IMR-90 (cell line): ENCODE measurements at regions not wholly inside any gene's neighbourhood (a gene's known extent, or its start where the extent isn't known, plus 50 kb on each side); places are given as distances from the start of the nearest gene placed in this dataset.

ENCODE experiments used
- ATAC-seq: fragments of 200-7000 bp; cut with Tn5 transposase; 2 replicates; pipeline ENCODE4 v1.9.1; 2020; ENCODE audit warnings: low read depth, mild to moderate bottlenecking, moderate library complexity
- BruUV-seq: library from RNA; stranded (reverse); fragments of 400-500 nt; replicated peaks from 2 replicates; lab custom pipeline; 2021; lab: Mats Ljungman, UMichigan
- CTCF ChIA-PET: fragments of 300-600 bp; formaldehyde crosslinking; extraction: SDS; loops from one replicate; lab custom pipeline; 2021; ENCODE audit warnings: antibody characterized with exemption; lab: Yijun Ruan, JAX
- POLR2A ChIA-PET: fragments of 300-600 bp; sonication (Branson Sonifier 250); formaldehyde crosslinking; loops from one replicate; lab custom pipeline; 2022; ENCODE audit warnings: antibody characterized with exemption; ENCODE audit not compliant: unreplicated experiment; lab: Charles Lee
- DNase-seq: peaks from one replicate; pipeline ENCODE4 v3.0.0; 2013
- H2AFZ ChIP-seq: replicated peaks from 2 replicates; pipeline ENCODE3; 2013; ENCODE audit warnings: low read length, mild to moderate bottlenecking; ENCODE audit not compliant: poor library complexity
- H2AK5ac ChIP-seq: 2 replicates; pipeline ENCODE4 v1.6.1; 2013; ENCODE audit warnings: low read depth, low read length, inconsistent platforms
- H2AK9ac ChIP-seq: replicated peaks from 2 replicates; pipeline ENCODE3; 2013; ENCODE audit warnings: mild to moderate bottlenecking, low read depth, low read length, moderate library complexity; ENCODE audit not compliant: poor library complexity
- H2BK120ac ChIP-seq: 2 replicates; pipeline ENCODE4 v1.6.1; 2013; ENCODE audit warnings: low read depth, low read length, inconsistent platforms
- H2BK15ac ChIP-seq: 3 replicates; pipeline ENCODE4 v1.6.1; 2013; ENCODE audit warnings: low read depth, low read length, inconsistent platforms
- H2BK20ac ChIP-seq: 2 replicates; pipeline ENCODE4 v1.6.1; 2013; ENCODE audit warnings: low read depth, mild to moderate bottlenecking, inconsistent platforms, low read length, moderate library complexity
- H2BK5ac ChIP-seq: 2 replicates; pipeline ENCODE4 v1.6.1; 2013; ENCODE audit warnings: mild to moderate bottlenecking, low read depth, low read length, inconsistent platforms; ENCODE audit not compliant: poor library complexity, severe bottlenecking
- H3K14ac ChIP-seq: replicated peaks from 2 replicates; pipeline ENCODE4 v1.6.1; 2013; ENCODE audit warnings: low read depth, low read length, inconsistent platforms
- H3K18ac ChIP-seq: 2 replicates; pipeline ENCODE4 v1.6.1; 2013; ENCODE audit warnings: low read depth, low read length, control low read depth
- H3K23ac ChIP-seq: 2 replicates; pipeline ENCODE4 v1.6.1; 2013; ENCODE audit warnings: low read depth, low read length, inconsistent platforms
- H3K27ac ChIP-seq: 2 replicates; pipeline ENCODE4 v1.5.1; 2013; ENCODE audit warnings: mild to moderate bottlenecking, control low read depth, low read length; ENCODE audit not compliant: insufficient read depth
- H3K27me3 ChIP-seq: 2 replicates; pipeline ENCODE4 v1.6.1; 2013; ENCODE audit warnings: low read length; ENCODE audit not compliant: control insufficient read depth, insufficient read depth
- H3K36me3 ChIP-seq: 2 replicates; pipeline ENCODE4 v1.6.1; 2013; ENCODE audit warnings: low read length, mixed read lengths; ENCODE audit not compliant: control insufficient read depth, insufficient read depth
- H3K4ac ChIP-seq: 2 replicates; pipeline ENCODE4 v1.6.1; 2013; ENCODE audit warnings: low read depth, low read length, inconsistent platforms
- H3K4me1 ChIP-seq: 2 replicates; pipeline ENCODE4 v1.6.1; 2013; ENCODE audit warnings: low read length, mixed read lengths; ENCODE audit not compliant: control insufficient read depth, insufficient read depth
- H3K4me2 ChIP-seq: 2 replicates; pipeline ENCODE4 v1.6.1; 2013; ENCODE audit warnings: low read depth, mild to moderate bottlenecking, control low read depth, low read length, moderate library complexity
- H3K4me3 ChIP-seq: 2 replicates; pipeline ENCODE4 v1.5.1; 2013; ENCODE audit warnings: low read depth, mild to moderate bottlenecking, control low read depth, low read length, moderate library complexity; ENCODE audit not compliant: insufficient read depth
- H3K56ac ChIP-seq: 2 replicates; pipeline ENCODE4 v1.6.1; 2013; ENCODE audit warnings: low read length, inconsistent platforms; ENCODE audit not compliant: insufficient read depth; ENCODE audit errors: extremely low read depth
- H3K79me1 ChIP-seq, 2 experiments: 2 replicates each; pipeline ENCODE4 v1.6.1; 2013; ENCODE audit warnings: low read length in 2 of 2, inconsistent platforms in 1 of 2, low read depth in 1 of 2
- H3K9ac ChIP-seq: 2 replicates; pipeline ENCODE4 v1.6.1; 2013; ENCODE audit warnings: low read depth, low read length, control low read depth
- H3K9me1 ChIP-seq: 2 replicates; pipeline ENCODE4 v1.6.1; 2013; ENCODE audit warnings: low read length, inconsistent platforms; ENCODE audit not compliant: insufficient read depth
- H3K9me3 ChIP-seq: 2 replicates; pipeline ENCODE4 v1.6.1; 2013; ENCODE audit warnings: low read length; ENCODE audit not compliant: control insufficient read depth, insufficient read depth
- H4K20me1 ChIP-seq: 2 replicates; pipeline ENCODE4 v1.6.1; 2013; ENCODE audit warnings: low read length, inconsistent platforms; ENCODE audit not compliant: insufficient read depth
- H4K5ac ChIP-seq: 2 replicates; pipeline ENCODE4 v1.6.1; 2013; ENCODE audit warnings: mild to moderate bottlenecking, low read depth, low read length, control low read depth
- H4K8ac ChIP-seq, 2 experiments: 2 replicates each; pipeline ENCODE4 v1.6.1; 2013; ENCODE audit warnings: low read depth in 2 of 2, low read length in 2 of 2, control low read depth in 1 of 2, inconsistent platforms in 1 of 2
- H4K91ac ChIP-seq: 2 replicates; pipeline ENCODE4 v1.6.1; 2013; ENCODE audit warnings: low read depth, low read length, inconsistent platforms; ENCODE audit not compliant: insufficient read depth
- BHLHE40 ChIP-seq: fragments of 150-350 bp; IDR thresholded peaks from 2 replicates; pipeline ENCODE4 v1.6.1; 2016; ENCODE audit warnings: mild to moderate bottlenecking, low read depth, low read length
- CEBPB ChIP-seq: IDR thresholded peaks from 2 replicates; pipeline ENCODE4 v1.6.1; 2012; ENCODE audit warnings: low read depth, low read length, improper control_type of control experiment
- CHD1 ChIP-seq: IDR thresholded peaks from 2 replicates; pipeline ENCODE4 v1.6.1; 2012; ENCODE audit warnings: low read depth, low read length, improper control_type of control experiment
- FOS ChIP-seq: fragments of 150-350 bp; IDR thresholded peaks from 2 replicates; pipeline ENCODE4 v1.6.1; 2016; ENCODE audit warnings: low read depth, low read length
- MAFK ChIP-seq: IDR thresholded peaks from 2 replicates; pipeline ENCODE4 v1.6.1; 2012; ENCODE audit warnings: low read depth, low read length, improper control_type of control experiment
- MAZ ChIP-seq: IDR thresholded peaks from 2 replicates; pipeline ENCODE4 v1.6.1; 2012; ENCODE audit warnings: low read depth, mild to moderate bottlenecking, low read length, improper control_type of control experiment, moderate library complexity, borderline replicate concordance
- MXI1 ChIP-seq: IDR thresholded peaks from 2 replicates; pipeline ENCODE4 v1.6.1; 2012; ENCODE audit warnings: low read depth, mild to moderate bottlenecking, low read length, moderate library complexity, borderline replicate concordance
- NFE2L2 ChIP-seq: fragments of 150-350 bp; IDR thresholded peaks from 2 replicates; pipeline ENCODE4 v1.6.1; 2016; ENCODE audit warnings: low read depth, mild to moderate bottlenecking, low read length
- POLR2A ChIP-seq: IDR thresholded peaks from 2 replicates; pipeline ENCODE4 v1.6.1; 2012; ENCODE audit warnings: mild to moderate bottlenecking, low read depth, low read length
- RAD21 ChIP-seq: IDR thresholded peaks from 2 replicates; pipeline ENCODE4 v1.6.1; 2012; ENCODE audit warnings: low read length, improper control_type of control experiment
- RCOR1 ChIP-seq: IDR thresholded peaks from 2 replicates; pipeline ENCODE4 v1.6.1; 2012; ENCODE audit warnings: mild to moderate bottlenecking, low read length, improper control_type of control experiment; ENCODE audit not compliant: insufficient replicate concordance
- RFX5 ChIP-seq: IDR thresholded peaks from 2 replicates; pipeline ENCODE4 v1.8.0; 2012; ENCODE audit warnings: low read depth, mild to moderate bottlenecking, low read length, moderate library complexity
- SMC3 ChIP-seq: fragments of 150-350 bp; IDR thresholded peaks from 2 replicates; pipeline ENCODE4 v1.6.1; 2016; ENCODE audit warnings: low read depth, mild to moderate bottlenecking, antibody characterized with exemption, low read length, moderate library complexity
- WGBS, 2 experiments: methylation state at CpG; one replicate each; pipeline versions ENCODE4 v1.1.5 to v1.1.7; 2013; ENCODE audit warnings: missing lambda C conversion rate in 2 of 2; ENCODE audit not compliant: insufficient read length in 1 of 2; ENCODE audit errors: extremely low coverage in 2 of 2; 5-methylcytosine and 5-hydroxymethylcytosine counted together
- dilution Hi-C: fragments of 300-500 bp; cut with HindIII; formaldehyde crosslinking; loops from one replicate; pipeline ENCODE4 v1.14.3; 2018; ENCODE audit warnings: low sequenced_read_pairs; ENCODE audit not compliant: unreplicated experiment
- in situ Hi-C: fragments of 300-500 bp; cut with MboI; formaldehyde crosslinking; loops from 3 replicates; pipeline ENCODE4 v1.14.3; 2019; ENCODE audit warnings: low sequenced_read_pairs, inconsistent platforms, mixed read lengths
- intact Hi-C: fragments of 100-400 bp; cut with micrococcal nuclease; formaldehyde crosslinking; loops from 2 replicates; pipeline ENCODE4 v1.10.0; 2022
- TF ChIP-seq, protein P1 (sequence below): fragments of 150-350 bp; IDR thresholded peaks from 2 replicates; pipeline ENCODE4 v1.6.1; 2016; ENCODE audit warnings: low read depth, mild to moderate bottlenecking, low read length, moderate library complexity, borderline replicate concordance
- TF ChIP-seq, protein P2 (sequence below): fragments of 150-350 bp; IDR thresholded peaks from 2 replicates; pipeline ENCODE4 v1.6.1; 2017; ENCODE audit warnings: mild to moderate bottlenecking, antibody characterized with exemption, low read length, low read depth
- TF ChIP-seq, protein P3 (sequence below): conservative IDR thresholded peaks from 2 replicates; pipeline ENCODE4 v1.5.1; 2012; ENCODE audit warnings: mild to moderate bottlenecking, low read depth, low read length, improper control_type of control experiment

DNA sequence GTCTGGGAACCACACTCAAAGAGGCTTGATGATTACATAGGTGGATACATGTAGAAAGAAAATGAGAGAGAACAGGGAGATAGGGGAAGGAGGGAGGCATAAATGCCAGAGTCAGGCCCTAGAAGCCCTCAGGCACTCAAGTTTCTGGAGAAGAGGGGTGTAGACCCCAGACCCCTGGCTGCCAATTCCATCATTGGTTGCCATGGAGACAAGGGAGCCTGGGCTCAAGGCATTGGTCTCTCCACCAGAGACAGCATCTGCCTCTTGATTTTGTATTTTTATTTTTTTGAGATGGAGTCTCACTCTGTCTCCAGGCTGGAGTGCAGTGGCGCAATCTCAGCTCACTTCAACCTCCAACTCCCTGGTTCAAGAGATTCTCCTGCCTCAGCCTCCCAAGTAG is 114.3 kb upstream of the GRIK3 start:
- no peaks in the 10 kb centered on the region for H3K9me1 ChIP-seq
- H3K27me3 ChIP-seq: no peaks in the 10 kb centered on the region
- TF ChIP-seq RFX5: no peak
- no peak for TF ChIP-seq MAFK
- TF ChIP-seq POLR2A: no peak
- TF ChIP-seq SMC3: no peak
- TF ChIP-seq RCOR1: no peak
- TF ChIP-seq MAZ: no peak
- TF ChIP-seq CEBPB: no peak
- no peak for TF ChIP-seq CHD1
- TF ChIP-seq, protein P1, sequence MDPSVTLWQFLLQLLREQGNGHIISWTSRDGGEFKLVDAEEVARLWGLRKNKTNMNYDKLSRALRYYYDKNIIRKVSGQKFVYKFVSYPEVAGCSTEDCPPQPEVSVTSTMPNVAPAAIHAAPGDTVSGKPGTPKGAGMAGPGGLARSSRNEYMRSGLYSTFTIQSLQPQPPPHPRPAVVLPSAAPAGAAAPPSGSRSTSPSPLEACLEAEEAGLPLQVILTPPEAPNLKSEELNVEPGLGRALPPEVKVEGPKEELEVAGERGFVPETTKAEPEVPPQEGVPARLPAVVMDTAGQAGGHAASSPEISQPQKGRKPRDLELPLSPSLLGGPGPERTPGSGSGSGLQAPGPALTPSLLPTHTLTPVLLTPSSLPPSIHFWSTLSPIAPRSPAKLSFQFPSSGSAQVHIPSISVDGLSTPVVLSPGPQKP: no peak
- TF ChIP-seq, protein P2, sequence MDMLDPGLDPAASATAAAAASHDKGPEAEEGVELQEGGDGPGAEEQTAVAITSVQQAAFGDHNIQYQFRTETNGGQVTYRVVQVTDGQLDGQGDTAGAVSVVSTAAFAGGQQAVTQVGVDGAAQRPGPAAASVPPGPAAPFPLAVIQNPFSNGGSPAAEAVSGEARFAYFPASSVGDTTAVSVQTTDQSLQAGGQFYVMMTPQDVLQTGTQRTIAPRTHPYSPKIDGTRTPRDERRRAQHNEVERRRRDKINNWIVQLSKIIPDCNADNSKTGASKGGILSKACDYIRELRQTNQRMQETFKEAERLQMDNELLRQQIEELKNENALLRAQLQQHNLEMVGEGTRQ: no peak
- TF ChIP-seq RAD21: no peak
- no peak for TF ChIP-seq BHLHE40
- TF ChIP-seq NFE2L2: no peak
- no peak for TF ChIP-seq FOS
- TF ChIP-seq MXI1: no peak
- TF ChIP-seq, protein P3, sequence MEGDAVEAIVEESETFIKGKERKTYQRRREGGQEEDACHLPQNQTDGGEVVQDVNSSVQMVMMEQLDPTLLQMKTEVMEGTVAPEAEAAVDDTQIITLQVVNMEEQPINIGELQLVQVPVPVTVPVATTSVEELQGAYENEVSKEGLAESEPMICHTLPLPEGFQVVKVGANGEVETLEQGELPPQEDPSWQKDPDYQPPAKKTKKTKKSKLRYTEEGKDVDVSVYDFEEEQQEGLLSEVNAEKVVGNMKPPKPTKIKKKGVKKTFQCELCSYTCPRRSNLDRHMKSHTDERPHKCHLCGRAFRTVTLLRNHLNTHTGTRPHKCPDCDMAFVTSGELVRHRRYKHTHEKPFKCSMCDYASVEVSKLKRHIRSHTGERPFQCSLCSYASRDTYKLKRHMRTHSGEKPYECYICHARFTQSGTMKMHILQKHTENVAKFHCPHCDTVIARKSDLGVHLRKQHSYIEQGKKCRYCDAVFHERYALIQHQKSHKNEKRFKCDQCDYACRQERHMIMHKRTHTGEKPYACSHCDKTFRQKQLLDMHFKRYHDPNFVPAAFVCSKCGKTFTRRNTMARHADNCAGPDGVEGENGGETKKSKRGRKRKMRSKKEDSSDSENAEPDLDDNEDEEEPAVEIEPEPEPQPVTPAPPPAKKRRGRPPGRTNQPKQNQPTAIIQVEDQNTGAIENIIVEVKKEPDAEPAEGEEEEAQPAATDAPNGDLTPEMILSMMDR: no peak
- no peak overlapping the region for H4K91ac ChIP-seq
- H4K20me1 ChIP-seq: no peaks in the 10 kb centered on the region
- H2BK120ac ChIP-seq: no peak overlapping the region
- no peak overlapping the region for H3K14ac ChIP-seq
- H2AK5ac ChIP-seq: no peak overlapping the region
- H3K23ac ChIP-seq: no peak overlapping the region
- intact Hi-C loops: no loop called here
- H3K27ac ChIP-seq: no peak overlapping the region
- CTCF ChIA-PET: no interaction called here
- H3K4ac ChIP-seq: no peak overlapping the region
- H3K4me3 ChIP-seq: no peak overlapping the region
- no peak overlapping the region for H3K56ac ChIP-seq
- H2AK9ac ChIP-seq: no peak overlapping the region
- no peak overlapping the region for H2BK15ac ChIP-seq
- ATAC-seq: no peak
- H3K9me3 ChIP-seq: peaks cover 3% of the 10 kb centered on the region; the same call in 1 of the 2 replicates
- H2BK5ac ChIP-seq: no peak overlapping the region
- in situ Hi-C loops: no loop called here
- H2BK20ac ChIP-seq: no peak overlapping the region
- H3K36me3 ChIP-seq: no peaks in the 10 kb centered on the region
- H2AFZ ChIP-seq: no peak overlapping the region
- no peaks in the 10 kb centered on the region for H3K4me1 ChIP-seq
- H3K79me1 ChIP-seq: no peaks in the 10 kb centered on the region
- H3K18ac ChIP-seq: no peak overlapping the region
- no peak for DNase-seq
- no TSS peak for BruUV-seq
- WGBS, 2 experiments: no CpG with 5 or more reads among the region's 1 CpG
- no peak overlapping the region for H4K8ac ChIP-seq
- H3K9ac ChIP-seq: no peak overlapping the region
- no peak overlapping the region for H3K4me2 ChIP-seq
- POLR2A ChIA-PET: no interaction called here
- dilution Hi-C loops: no loop called here
- no peak overlapping the region for H4K5ac ChIP-seq
